ENCODE measurements at regions not wholly inside any gene's neighbourhood (a gene's known extent, or its start where the extent isn't known, plus 50 kb on each side); places are given as distances from the start of the nearest gene placed in this dataset.

DNA sequence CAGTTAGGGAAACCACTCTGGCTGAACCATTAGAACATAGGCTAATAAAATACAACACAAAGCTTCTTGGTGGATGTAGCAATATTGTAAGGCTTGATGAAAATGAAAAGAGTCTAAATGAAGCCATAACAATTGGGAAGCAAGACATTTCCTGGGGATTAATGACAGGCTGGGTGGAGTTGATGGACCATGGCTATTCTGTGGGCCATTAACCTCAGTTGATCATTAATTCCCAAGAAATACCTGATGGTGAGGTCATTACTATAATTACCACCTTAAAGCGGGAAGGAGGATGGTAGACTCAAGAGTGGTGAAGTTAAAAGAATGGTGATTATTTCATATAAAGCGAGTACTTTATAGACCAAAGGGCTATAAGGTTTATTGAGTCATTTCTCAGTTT lies 455.8 kb upstream of the MAP3K7 start:
- no peak overlapping the region for H3K4me3 Mint-ChIP-seq
- no peaks in the 10 kb centered on the region for H3K36me3 Mint-ChIP-seq (ENCODE audit: insufficient read depth in 1 of 3, low read depth in 3 of 3)
- no peak overlapping the region for H3K27ac Mint-ChIP-seq
- Histone ChIP-seq H4K5ac (ENCODE audit: insufficient read length, low read depth, low read length) (no peak overlapping the region), H2BK120ac (ENCODE audit: low read depth, low read length, poor library complexity, severe bottlenecking) (no peak overlapping the region), H3K4ac (ENCODE audit: low read depth, low read length) (no peak overlapping the region), H3K79me2 (ENCODE audit: insufficient read depth, low read length) (no peaks in the 10 kb centered on the region), H3K4me2 (ENCODE audit: insufficient read depth, insufficient read length, low read length) (no peak overlapping the region), H3K14ac (ENCODE audit: insufficient read depth, low read length) (no peak overlapping the region), H3K79me1 (ENCODE audit: insufficient read depth, low read depth, low read length, poor library complexity, severe bottlenecking) (no peaks in the 10 kb centered on the region), H4K20me1 (ENCODE audit: control insufficient read depth, insufficient read depth, insufficient read length) (no peaks in the 10 kb centered on the region), H3K27me3 (ENCODE audit: insufficient read depth, low read length) (no peaks in the 10 kb centered on the region), H3K27ac (ENCODE audit: insufficient read length, low read depth, low read length) (no peak overlapping the region), H4K8ac (replicated peaks; ENCODE audit: insufficient read length, low read depth, low read length) (no peak overlapping the region), H3K9me3 (ENCODE audit: control insufficient read depth, low read depth, low read length) (no peaks in the 10 kb centered on the region), H2BK20ac (ENCODE audit: low read depth, low read length, poor library complexity, severe bottlenecking) (no peak overlapping the region), H4K91ac (ENCODE audit: insufficient read length, low read depth, low read length) (no peak overlapping the region), H3K4me1 (ENCODE audit: insufficient read depth, low read length) (no peaks in the 10 kb centered on the region), H2AFZ (ENCODE audit: low read length) (no peak overlapping the region), H2BK12ac (ENCODE audit: insufficient read length, low read depth, low read length) (no peak overlapping the region), H3K23me2 (ENCODE audit: insufficient read length, low read depth, low read length, poor library complexity, severe bottlenecking) (no peaks in the 10 kb centered on the region), H2BK5ac (ENCODE audit: insufficient read length, low read length) (no peak overlapping the region), H3K23ac (ENCODE audit: insufficient read length, low read depth, low read length) (no peak overlapping the region), H3K18ac (ENCODE audit: insufficient read length, low read depth, low read length) (no peak overlapping the region), H3K9ac (ENCODE audit: extremely low read depth, insufficient read length, low read length) (no peak overlapping the region), H2BK15ac (ENCODE audit: low read depth, low read length) (no peak overlapping the region), H3T11ph (ENCODE audit: low read length) (no peak overlapping the region), H3K56ac (ENCODE audit: insufficient read length, low read depth, low read length) (no peak overlapping the region), H2AK5ac (ENCODE audit: insufficient read length, low read length) (no peak overlapping the region)
- WGBS (ENCODE audit: extremely low coverage, insufficient read length, low lambda C conversion rate): no CpG with 5 or more reads among the region's 2 CpGs
- no peaks in the 10 kb centered on the region; the same call in 1 of the 2 replicates for H3K27me3 Mint-ChIP-seq (ENCODE audit: low read depth)
- H3K4me1 Mint-ChIP-seq: no peaks in the 10 kb centered on the region
- TF ChIP-seq, protein P1, sequence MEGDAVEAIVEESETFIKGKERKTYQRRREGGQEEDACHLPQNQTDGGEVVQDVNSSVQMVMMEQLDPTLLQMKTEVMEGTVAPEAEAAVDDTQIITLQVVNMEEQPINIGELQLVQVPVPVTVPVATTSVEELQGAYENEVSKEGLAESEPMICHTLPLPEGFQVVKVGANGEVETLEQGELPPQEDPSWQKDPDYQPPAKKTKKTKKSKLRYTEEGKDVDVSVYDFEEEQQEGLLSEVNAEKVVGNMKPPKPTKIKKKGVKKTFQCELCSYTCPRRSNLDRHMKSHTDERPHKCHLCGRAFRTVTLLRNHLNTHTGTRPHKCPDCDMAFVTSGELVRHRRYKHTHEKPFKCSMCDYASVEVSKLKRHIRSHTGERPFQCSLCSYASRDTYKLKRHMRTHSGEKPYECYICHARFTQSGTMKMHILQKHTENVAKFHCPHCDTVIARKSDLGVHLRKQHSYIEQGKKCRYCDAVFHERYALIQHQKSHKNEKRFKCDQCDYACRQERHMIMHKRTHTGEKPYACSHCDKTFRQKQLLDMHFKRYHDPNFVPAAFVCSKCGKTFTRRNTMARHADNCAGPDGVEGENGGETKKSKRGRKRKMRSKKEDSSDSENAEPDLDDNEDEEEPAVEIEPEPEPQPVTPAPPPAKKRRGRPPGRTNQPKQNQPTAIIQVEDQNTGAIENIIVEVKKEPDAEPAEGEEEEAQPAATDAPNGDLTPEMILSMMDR (conservative IDR thresholded peaks at IDR 0.05): no peak
- H3K9me3 Mint-ChIP-seq: peaks cover 0 to 1% of the 10 kb centered on the region in 2 experiments; a peak in 1 of 5 replicates
- no peak for DNase-seq

Data from H9 (cell line).